ENCODE measurements at regions not wholly inside any gene's neighbourhood (a gene's known extent, or its start where the extent isn't known, plus 50 kb on each side); places are given as distances from the start of the nearest gene placed in this dataset.

- no peak for TF ChIP-seq EP300 (IDR thresholded peaks at IDR 0.05)
- no peak for TF ChIP-seq CTCF (IDR thresholded peaks at IDR 0.05)
- TF ChIP-seq POLR2A (IDR thresholded peaks at IDR 0.05), result no peak
These were observed 112.7 kb downstream of the BCOR start for GRCh38 chrX:39985071-39985470.
